ENCODE measurements at regions not wholly inside any gene's neighbourhood (a gene's known extent, or its start where the extent isn't known, plus 50 kb on each side); places are given as distances from the start of the nearest gene placed in this dataset.

DNA sequence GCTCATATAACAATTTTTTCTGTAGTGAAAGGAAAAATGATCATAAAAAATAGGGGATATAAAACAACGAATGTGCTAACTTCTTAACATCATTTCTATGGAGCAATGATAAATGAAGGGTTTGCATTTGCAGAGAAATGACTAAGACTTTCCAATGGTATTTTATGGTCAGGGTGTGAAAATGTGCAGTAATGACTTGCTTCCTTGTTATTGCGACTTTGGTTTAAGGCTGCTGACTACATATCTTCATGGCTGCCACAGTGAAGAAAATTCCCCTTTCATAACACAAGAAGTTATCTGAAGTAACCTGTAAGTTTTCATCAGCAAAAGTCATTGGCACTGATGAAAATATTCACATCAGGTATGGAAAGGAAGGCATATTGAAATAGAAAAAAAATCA is 166.1 kb upstream of the NRG3 start:
- no peak for TF ChIP-seq POLR2A (IDR thresholded peaks at IDR 0.05)
- TF ChIP-seq CTCF (IDR thresholded peaks at IDR 0.05): no peak
